WTC11 (cell line): ENCODE measurements at regions not wholly inside any gene's neighbourhood (a gene's known extent, or its start where the extent isn't known, plus 50 kb on each side); places are given as distances from the start of the nearest gene placed in this dataset.
A peak's percentile ranks its signal among the peaks of the same experiment; 100 is the strongest.

Experiments
- ATAC-seq: fragments of 200-7000 bp; cut with Tn5 transposase; 2 replicates; pipeline ENCODE4 v1.10.0; 2021; ENCODE audit warnings: mild to moderate bottlenecking, moderate library complexity
- CTCF ChIA-PET: fragments of 300-600 bp; sonication (Branson Sonifier 250); formaldehyde crosslinking; loops from one replicate; lab custom pipeline; 2021; ENCODE audit warnings: antibody characterized with exemption; lab: Charles Lee
- POLR2A ChIA-PET: fragments of 350-600 bp; sonication (Branson Sonifier 250); formaldehyde crosslinking; loops from one replicate; lab custom pipeline; 2021; ENCODE audit warnings: antibody characterized with exemption; lab: Charles Lee
- DNase-seq: peaks from one replicate; pipeline ENCODE4 v3.0.0; 2021; ENCODE audit warnings: low spot score
- H3K27ac Mint-ChIP-seq: 2 replicates; pipeline ENCODE4 v1.8.0; 2021; ENCODE audit warnings: mixed read lengths
- H3K27me3 Mint-ChIP-seq: 2 replicates; pipeline ENCODE4 v1.8.0; 2021; ENCODE audit warnings: low read depth, mild to moderate bottlenecking, moderate library complexity, mixed read lengths
- H3K36me3 Mint-ChIP-seq: 2 replicates; pipeline ENCODE4 v1.8.0; 2021; ENCODE audit warnings: mixed read lengths
- H3K4me1 Mint-ChIP-seq: 2 replicates; pipeline ENCODE4 v1.8.0; 2022; ENCODE audit warnings: mixed read lengths
- H3K4me3 Mint-ChIP-seq: 2 replicates; pipeline ENCODE4 v1.8.0; 2021; ENCODE audit warnings: mild to moderate bottlenecking, moderate library complexity, mixed read lengths
- H3K9me3 Mint-ChIP-seq: 2 replicates; pipeline ENCODE4 v1.8.0; 2021; ENCODE audit warnings: mixed read lengths
- ATF1 ChIP-seq: sonication (generic); formaldehyde crosslinking; IDR thresholded peaks from 2 replicates; pipeline ENCODE4 v1.8.1; 2023; ENCODE audit warnings: mild to moderate bottlenecking, moderate library complexity, missing genetic modification reagents
- CBFB ChIP-seq: sonication (generic); formaldehyde crosslinking; IDR thresholded peaks from 2 replicates; pipeline ENCODE4 v1.8.1; 2022; ENCODE audit warnings: mild to moderate bottlenecking, low read depth, missing genetic modification reagents
- ETV6 ChIP-seq: sonication (generic); formaldehyde crosslinking; IDR thresholded peaks from 2 replicates; pipeline ENCODE4 v1.8.1; 2022; ENCODE audit warnings: mild to moderate bottlenecking, missing genetic modification reagents
- FOXP1 ChIP-seq: sonication (generic); formaldehyde crosslinking; IDR thresholded peaks from 2 replicates; pipeline ENCODE4 v1.8.0; 2022; ENCODE audit warnings: missing genetic modification reagents, mild to moderate bottlenecking, moderate library complexity, borderline replicate concordance
- GTF2I ChIP-seq: fragments of 250-450 bp; sonication (Bioruptor Pico); conservative IDR thresholded peaks from 2 replicates; pipeline ENCODE4 v1.4.0; 2021; ENCODE audit warnings: mild to moderate bottlenecking
- IRF2 ChIP-seq: sonication (generic); formaldehyde crosslinking; IDR thresholded peaks from 2 replicates; pipeline ENCODE4 v1.8.0; 2022; ENCODE audit warnings: low read depth, missing genetic modification reagents, borderline replicate concordance
- JUN ChIP-seq: sonication (generic); formaldehyde crosslinking; IDR thresholded peaks from 2 replicates; pipeline ENCODE4 v1.8.0; 2023; ENCODE audit warnings: mild to moderate bottlenecking, missing genetic modification reagents
- MYBL2 ChIP-seq: sonication (generic); formaldehyde crosslinking; IDR thresholded peaks from 2 replicates; pipeline ENCODE4 v1.8.1; 2023; ENCODE audit warnings: mild to moderate bottlenecking, moderate library complexity, missing genetic modification reagents
- NR1H2 ChIP-seq: sonication (generic); formaldehyde crosslinking; IDR thresholded peaks from 2 replicates; pipeline ENCODE4 v1.9.0; 2021; ENCODE audit warnings: mild to moderate bottlenecking, moderate library complexity, missing genetic modification reagents
- RELA ChIP-seq: sonication (generic); formaldehyde crosslinking; IDR thresholded peaks from 2 replicates; pipeline ENCODE4 v1.8.1; 2022; ENCODE audit warnings: missing genetic modification reagents, mild to moderate bottlenecking, borderline replicate concordance
- SMAD3 ChIP-seq: sonication (generic); formaldehyde crosslinking; IDR thresholded peaks from 2 replicates; pipeline ENCODE4 v1.8.0; 2022; ENCODE audit warnings: missing genetic modification reagents, mild to moderate bottlenecking, borderline replicate concordance
- TEAD1 ChIP-seq: sonication (generic); formaldehyde crosslinking; IDR thresholded peaks from 2 replicates; pipeline ENCODE4 v1.8.0; 2022; ENCODE audit warnings: mild to moderate bottlenecking, missing genetic modification reagents
- TP53 ChIP-seq: sonication (generic); formaldehyde crosslinking; IDR thresholded peaks from 2 replicates; pipeline ENCODE4 v1.8.1; 2023; ENCODE audit warnings: mild to moderate bottlenecking, missing genetic modification reagents
- ZNF317 ChIP-seq: sonication (generic); formaldehyde crosslinking; IDR thresholded peaks from 2 replicates; pipeline ENCODE4 v1.8.1; 2023; ENCODE audit warnings: low read depth, mild to moderate bottlenecking, moderate library complexity, missing genetic modification reagents, borderline replicate concordance
- ZNF396 ChIP-seq: fragments of 250-450 bp; sonication (Bioruptor Pico); IDR thresholded peaks from 2 replicates; pipeline ENCODE4 v1.8.0; 2021; ENCODE audit warnings: mild to moderate bottlenecking, moderate library complexity, borderline replicate concordance
- ZNF416 ChIP-seq: fragments of 250-450 bp; sonication (Bioruptor Pico); IDR thresholded peaks from 2 replicates; pipeline ENCODE4 v1.9.0; 2021; ENCODE audit warnings: mild to moderate bottlenecking, inconsistent platforms
- ZNF423 ChIP-seq: fragments of 250-450 bp; sonication (Bioruptor Pico); IDR thresholded peaks from 2 replicates; pipeline ENCODE4 v2.1.2; 2022; ENCODE audit warnings: mild to moderate bottlenecking, moderate library complexity
- TF ChIP-seq, protein P1 (sequence below): sonication (generic); formaldehyde crosslinking; IDR thresholded peaks from 2 replicates; pipeline ENCODE4 v1.8.1; 2023; ENCODE audit warnings: mild to moderate bottlenecking, moderate library complexity, missing genetic modification reagents
- TF ChIP-seq, protein P2 (sequence below): sonication (generic); formaldehyde crosslinking; IDR thresholded peaks from 2 replicates; pipeline ENCODE4 v1.8.1; 2023; ENCODE audit warnings: mild to moderate bottlenecking, missing genetic modification reagents, moderate library complexity
- TF ChIP-seq, protein P3 (sequence below): fragments of 250-450 bp; sonication (Bioruptor Pico); IDR thresholded peaks from 2 replicates; pipeline ENCODE4 v2.1.2; 2022; ENCODE audit warnings: mild to moderate bottlenecking, moderate library complexity
- TF ChIP-seq, protein P4 (sequence below): sonication (generic); formaldehyde crosslinking; IDR thresholded peaks from 2 replicates; pipeline ENCODE4 v1.8.1; 2022; ENCODE audit warnings: missing genetic modification reagents, borderline replicate concordance
- TF ChIP-seq, protein P5 (sequence below): fragments of 250-450 bp; sonication (Bioruptor Pico); IDR thresholded peaks from 2 replicates; pipeline ENCODE4 v1.9.0; 2021; ENCODE audit warnings: mild to moderate bottlenecking
- TF ChIP-seq, protein P6 (sequence below): fragments of 250-450 bp; sonication (Bioruptor Pico); IDR thresholded peaks from 2 replicates; pipeline ENCODE4 v1.9.0; 2021; ENCODE audit warnings: mild to moderate bottlenecking
- TF ChIP-seq, protein P7 (sequence below): sonication (generic); formaldehyde crosslinking; IDR thresholded peaks from 2 replicates; pipeline ENCODE4 v1.8.0; 2022; ENCODE audit warnings: mild to moderate bottlenecking, missing genetic modification reagents
- TF ChIP-seq, protein P8 (sequence below): sonication (generic); formaldehyde crosslinking; IDR thresholded peaks from 2 replicates; pipeline ENCODE4 v1.8.1; 2022; ENCODE audit warnings: mild to moderate bottlenecking, moderate library complexity, missing genetic modification reagents

DNA sequence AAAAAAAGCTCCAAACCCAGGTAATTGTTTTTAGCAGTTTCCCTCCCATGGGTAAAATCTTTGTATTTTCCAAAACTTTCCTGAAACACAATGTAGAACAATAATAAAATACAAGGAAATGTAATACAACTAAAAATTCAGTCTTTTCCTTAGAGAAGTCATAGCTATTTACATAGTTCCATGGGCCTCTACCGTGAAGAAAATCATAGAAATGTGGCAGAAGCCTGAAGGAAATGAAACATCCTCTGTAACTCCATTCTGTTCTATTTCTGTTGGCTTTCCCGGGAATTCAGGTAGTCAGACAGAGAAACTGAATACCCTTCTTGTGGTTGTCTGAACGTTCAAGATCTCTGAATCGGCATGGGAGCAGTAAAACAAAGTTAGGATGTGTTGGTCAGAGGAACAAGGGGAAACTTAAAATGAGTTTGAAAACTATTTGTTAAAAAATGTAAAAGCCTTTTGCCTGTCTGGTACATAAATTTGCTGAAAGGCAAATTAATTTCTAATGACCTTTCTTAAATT lies 202.4 kb upstream of the ZNF608 start:
- CTCF ChIA-PET: no interaction called here
- TF ChIP-seq ZNF317 (CRISPR knock-in tag) (no peak), FOXP1 (no peak), JUN (CRISPR knock-in tag) (no peak), IRF2 (CRISPR knock-in tag) (no peak), ZNF416 (CRISPR knock-in tag) (no peak), ZNF423 (CRISPR knock-in tag) (no peak), CBFB (CRISPR knock-in tag) (no peak), ATF1 (CRISPR knock-in tag) (no peak), TP53 (no peak), ETV6 (no peak), TEAD1 (no peak)
- TF ChIP-seq, protein P1, sequence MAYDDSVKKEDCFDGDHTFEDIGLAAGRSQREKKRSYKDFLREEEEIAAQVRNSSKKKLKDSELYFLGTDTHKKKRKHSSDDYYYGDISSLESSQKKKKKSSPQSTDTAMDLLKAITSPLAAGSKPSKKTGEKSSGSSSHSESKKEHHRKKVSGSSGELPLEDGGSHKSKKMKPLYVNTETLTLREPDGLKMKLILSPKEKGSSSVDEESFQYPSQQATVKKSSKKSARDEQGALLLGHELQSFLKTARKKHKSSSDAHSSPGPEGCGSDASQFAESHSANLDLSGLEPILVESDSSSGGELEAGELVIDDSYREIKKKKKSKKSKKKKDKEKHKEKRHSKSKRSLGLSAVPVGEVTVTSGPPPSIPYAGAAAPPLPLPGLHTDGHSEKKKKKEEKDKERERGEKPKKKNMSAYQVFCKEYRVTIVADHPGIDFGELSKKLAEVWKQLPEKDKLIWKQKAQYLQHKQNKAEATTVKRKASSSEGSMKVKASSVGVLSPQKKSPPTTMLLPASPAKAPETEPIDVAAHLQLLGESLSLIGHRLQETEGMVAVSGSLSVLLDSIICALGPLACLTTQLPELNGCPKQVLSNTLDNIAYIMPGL (CRISPR knock-in tag): no peak
- TF ChIP-seq, protein P2, sequence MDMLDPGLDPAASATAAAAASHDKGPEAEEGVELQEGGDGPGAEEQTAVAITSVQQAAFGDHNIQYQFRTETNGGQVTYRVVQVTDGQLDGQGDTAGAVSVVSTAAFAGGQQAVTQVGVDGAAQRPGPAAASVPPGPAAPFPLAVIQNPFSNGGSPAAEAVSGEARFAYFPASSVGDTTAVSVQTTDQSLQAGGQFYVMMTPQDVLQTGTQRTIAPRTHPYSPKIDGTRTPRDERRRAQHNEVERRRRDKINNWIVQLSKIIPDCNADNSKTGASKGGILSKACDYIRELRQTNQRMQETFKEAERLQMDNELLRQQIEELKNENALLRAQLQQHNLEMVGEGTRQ (CRISPR knock-in tag): no peak
- TF ChIP-seq, protein P3, sequence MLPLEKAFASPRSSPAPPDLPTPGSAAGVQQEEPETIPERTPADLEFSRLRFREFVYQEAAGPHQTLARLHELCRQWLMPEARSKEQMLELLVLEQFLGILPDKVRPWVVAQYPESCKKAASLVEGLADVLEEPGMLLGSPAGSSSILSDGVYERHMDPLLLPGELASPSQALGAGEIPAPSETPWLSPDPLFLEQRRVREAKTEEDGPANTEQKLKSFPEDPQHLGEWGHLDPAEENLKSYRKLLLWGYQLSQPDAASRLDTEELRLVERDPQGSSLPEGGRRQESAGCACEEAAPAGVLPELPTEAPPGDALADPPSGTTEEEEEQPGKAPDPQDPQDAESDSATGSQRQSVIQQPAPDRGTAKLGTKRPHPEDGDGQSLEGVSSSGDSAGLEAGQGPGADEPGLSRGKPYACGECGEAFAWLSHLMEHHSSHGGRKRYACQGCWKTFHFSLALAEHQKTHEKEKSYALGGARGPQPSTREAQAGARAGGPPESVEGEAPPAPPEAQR: no peak
- TF ChIP-seq, protein P4, sequence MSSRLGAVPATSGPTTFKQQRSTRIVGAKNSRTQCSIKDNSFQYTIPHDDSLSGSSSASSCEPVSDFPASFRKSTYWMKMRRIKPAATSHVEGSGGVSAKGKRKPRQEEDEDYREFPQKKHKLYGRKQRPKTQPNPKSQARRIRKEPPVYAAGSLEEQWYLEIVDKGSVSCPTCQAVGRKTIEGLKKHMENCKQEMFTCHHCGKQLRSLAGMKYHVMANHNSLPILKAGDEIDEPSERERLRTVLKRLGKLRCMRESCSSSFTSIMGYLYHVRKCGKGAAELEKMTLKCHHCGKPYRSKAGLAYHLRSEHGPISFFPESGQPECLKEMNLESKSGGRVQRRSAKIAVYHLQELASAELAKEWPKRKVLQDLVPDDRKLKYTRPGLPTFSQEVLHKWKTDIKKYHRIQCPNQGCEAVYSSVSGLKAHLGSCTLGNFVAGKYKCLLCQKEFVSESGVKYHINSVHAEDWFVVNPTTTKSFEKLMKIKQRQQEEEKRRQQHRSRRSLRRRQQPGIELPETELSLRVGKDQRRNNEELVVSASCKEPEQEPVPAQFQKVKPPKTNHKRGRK: no peak
- TF ChIP-seq, protein P5, sequence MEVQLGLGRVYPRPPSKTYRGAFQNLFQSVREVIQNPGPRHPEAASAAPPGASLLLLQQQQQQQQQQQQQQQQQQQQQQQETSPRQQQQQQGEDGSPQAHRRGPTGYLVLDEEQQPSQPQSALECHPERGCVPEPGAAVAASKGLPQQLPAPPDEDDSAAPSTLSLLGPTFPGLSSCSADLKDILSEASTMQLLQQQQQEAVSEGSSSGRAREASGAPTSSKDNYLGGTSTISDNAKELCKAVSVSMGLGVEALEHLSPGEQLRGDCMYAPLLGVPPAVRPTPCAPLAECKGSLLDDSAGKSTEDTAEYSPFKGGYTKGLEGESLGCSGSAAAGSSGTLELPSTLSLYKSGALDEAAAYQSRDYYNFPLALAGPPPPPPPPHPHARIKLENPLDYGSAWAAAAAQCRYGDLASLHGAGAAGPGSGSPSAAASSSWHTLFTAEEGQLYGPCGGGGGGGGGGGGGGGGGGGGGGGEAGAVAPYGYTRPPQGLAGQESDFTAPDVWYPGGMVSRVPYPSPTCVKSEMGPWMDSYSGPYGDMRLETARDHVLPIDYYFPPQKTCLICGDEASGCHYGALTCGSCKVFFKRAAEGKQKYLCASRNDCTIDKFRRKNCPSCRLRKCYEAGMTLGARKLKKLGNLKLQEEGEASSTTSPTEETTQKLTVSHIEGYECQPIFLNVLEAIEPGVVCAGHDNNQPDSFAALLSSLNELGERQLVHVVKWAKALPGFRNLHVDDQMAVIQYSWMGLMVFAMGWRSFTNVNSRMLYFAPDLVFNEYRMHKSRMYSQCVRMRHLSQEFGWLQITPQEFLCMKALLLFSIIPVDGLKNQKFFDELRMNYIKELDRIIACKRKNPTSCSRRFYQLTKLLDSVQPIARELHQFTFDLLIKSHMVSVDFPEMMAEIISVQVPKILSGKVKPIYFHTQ (CRISPR knock-in tag): no peak

DNA sequence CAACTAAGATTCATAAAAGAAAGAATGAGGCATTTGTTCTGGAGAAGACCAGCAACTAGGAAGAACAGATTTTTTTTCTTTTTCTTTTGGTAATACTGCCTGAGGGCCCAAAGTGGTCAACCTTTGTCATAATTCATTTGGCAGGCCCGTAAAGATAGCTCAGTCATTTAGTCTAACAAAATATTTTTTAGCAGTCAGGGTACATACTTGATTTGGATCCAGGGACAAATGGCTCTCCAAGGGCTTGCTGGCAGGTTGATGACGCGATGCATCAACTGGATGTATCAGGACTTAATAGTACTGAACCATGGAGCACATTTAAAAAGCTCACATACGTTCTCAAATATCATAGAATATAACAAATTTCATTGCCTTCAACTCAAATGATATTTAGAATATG lies 203.4 kb upstream of the ZNF608 start:
- peaks cover 6% of the 10 kb centered on the region; the same call in 1 of the 2 replicates for H3K36me3 Mint-ChIP-seq
- H3K4me1 Mint-ChIP-seq: peaks cover 28% of the 10 kb centered on the region
- H3K27ac Mint-ChIP-seq: no peak overlapping the region
- TF ChIP-seq, protein P1 (CRISPR knock-in tag): no peak
- no peak for TF ChIP-seq MYBL2
- TF ChIP-seq, protein P6, sequence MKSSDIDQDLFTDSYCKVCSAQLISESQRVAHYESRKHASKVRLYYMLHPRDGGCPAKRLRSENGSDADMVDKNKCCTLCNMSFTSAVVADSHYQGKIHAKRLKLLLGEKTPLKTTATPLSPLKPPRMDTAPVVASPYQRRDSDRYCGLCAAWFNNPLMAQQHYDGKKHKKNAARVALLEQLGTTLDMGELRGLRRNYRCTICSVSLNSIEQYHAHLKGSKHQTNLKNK (CRISPR knock-in tag): no peak
- TF ChIP-seq, protein P7, sequence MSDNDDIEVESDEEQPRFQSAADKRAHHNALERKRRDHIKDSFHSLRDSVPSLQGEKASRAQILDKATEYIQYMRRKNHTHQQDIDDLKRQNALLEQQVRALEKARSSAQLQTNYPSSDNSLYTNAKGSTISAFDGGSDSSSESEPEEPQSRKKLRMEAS (CRISPR knock-in tag): no peak
- TF ChIP-seq SMAD3: no peak
- TF ChIP-seq, protein P8, sequence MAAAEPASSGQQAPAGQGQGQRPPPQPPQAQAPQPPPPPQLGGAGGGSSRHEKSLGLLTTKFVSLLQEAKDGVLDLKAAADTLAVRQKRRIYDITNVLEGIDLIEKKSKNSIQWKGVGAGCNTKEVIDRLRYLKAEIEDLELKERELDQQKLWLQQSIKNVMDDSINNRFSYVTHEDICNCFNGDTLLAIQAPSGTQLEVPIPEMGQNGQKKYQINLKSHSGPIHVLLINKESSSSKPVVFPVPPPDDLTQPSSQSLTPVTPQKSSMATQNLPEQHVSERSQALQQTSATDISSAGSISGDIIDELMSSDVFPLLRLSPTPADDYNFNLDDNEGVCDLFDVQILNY (CRISPR knock-in tag): no peak
- no peak for TF ChIP-seq NR1H2
- no peak for TF ChIP-seq ZNF396 (CRISPR knock-in tag)
- TF ChIP-seq RELA: no peak
- TF ChIP-seq GTF2I (CRISPR knock-in tag): no peak
- TF ChIP-seq JUN (CRISPR knock-in tag): no peak
- ChIA-PET POLR2A (no interaction called here), CTCF (no interaction called here)
- peaks cover 13% of the 10 kb centered on the region for H3K9me3 Mint-ChIP-seq
- no peak for DNase-seq
- H3K27me3 Mint-ChIP-seq: no peaks in the 10 kb centered on the region
- no peak for ATAC-seq
- no peak overlapping the region for H3K4me3 Mint-ChIP-seq

More for the DNA sequence above, 202.4 kb upstream of the ZNF608 start:
- no peak for DNase-seq
- no peak for ATAC-seq
- POLR2A ChIA-PET: no interaction called here
- Mint-ChIP-seq H3K36me3 (peaks cover 6% of the 10 kb centered on the region; the same call in 1 of the 2 replicates), H3K27me3 (no peaks in the 10 kb centered on the region), H3K27ac (peak overlapping the region; percentile 72; the same call in 1 of the 2 replicates), H3K4me3 (no peak overlapping the region), H3K4me1 (peaks cover 28% of the 10 kb centered on the region), H3K9me3 (peaks cover 13% of the 10 kb centered on the region)
